ENCODE measurements at regions not wholly inside any gene's neighbourhood (a gene's known extent, or its start where the extent isn't known, plus 50 kb on each side); places are given as distances from the start of the nearest gene placed in this dataset.
"Not testable (repeated sequence)": the region's sequence is repeated elsewhere in the genome, so short reads cannot be mapped to it uniquely, and the experiment has no call there.

GRCh38 chr3:67064105-67064504 is 66.0 kb downstream of the KBTBD8 start:
- in situ Hi-C loops (cut with HindIII; ENCODE audit: low sequenced_read_pairs): no loop called here

GRCh38 chr3:67067251-67067650 is 69.1 kb downstream of the KBTBD8 start:
- in situ Hi-C loops (cut with HindIII; ENCODE audit: low sequenced_read_pairs): no loop called here

DNA sequence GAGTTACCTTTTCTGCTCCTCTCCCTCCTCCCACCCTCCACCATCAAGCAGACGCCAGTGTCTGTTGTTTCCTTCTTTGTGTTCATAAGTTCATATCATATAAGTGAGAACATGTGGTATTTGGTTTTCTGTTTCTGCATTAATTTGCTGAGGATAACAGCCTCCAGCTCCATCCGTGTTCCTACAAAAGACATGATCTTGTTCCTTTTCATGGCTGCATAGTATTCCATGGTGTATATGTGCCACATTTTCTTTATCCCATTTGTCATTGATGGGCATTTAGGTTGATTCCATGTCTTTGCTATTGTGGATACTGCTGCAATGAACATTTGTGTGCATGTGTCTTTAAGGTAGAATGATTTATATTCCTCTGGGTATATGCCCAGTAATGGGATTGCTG is 74.5 kb downstream of the KBTBD8 start:
- in situ Hi-C loops (cut with HindIII; ENCODE audit: low sequenced_read_pairs): not testable (repeated sequence)

- in situ Hi-C loops (cut with HindIII; ENCODE audit: low sequenced_read_pairs): no loop called here
Measured at GRCh38 chr3:67073812-67074211, 75.7 kb downstream of the KBTBD8 start.

DNA sequence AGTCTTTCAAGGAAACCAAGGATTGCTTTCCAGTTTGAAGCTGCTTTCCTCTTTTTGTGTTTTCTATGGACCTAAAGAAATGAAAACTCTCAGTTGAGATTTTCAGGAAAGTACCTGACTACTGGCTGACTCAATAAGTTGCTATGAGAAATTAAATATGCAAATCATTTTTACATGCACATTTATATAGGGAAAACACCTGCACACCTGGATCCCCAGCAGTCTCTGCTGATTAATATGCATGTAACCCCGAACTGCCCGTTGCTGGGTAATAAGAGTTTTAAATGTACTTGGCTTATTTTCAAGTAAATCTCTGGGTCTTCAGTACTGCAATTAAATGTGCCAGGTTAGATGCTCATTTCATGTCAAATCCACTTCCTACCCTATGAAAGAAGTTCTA is 77.2 kb downstream of the KBTBD8 start:
- in situ Hi-C loops (cut with HindIII; ENCODE audit: low sequenced_read_pairs): no loop called here

DNA sequence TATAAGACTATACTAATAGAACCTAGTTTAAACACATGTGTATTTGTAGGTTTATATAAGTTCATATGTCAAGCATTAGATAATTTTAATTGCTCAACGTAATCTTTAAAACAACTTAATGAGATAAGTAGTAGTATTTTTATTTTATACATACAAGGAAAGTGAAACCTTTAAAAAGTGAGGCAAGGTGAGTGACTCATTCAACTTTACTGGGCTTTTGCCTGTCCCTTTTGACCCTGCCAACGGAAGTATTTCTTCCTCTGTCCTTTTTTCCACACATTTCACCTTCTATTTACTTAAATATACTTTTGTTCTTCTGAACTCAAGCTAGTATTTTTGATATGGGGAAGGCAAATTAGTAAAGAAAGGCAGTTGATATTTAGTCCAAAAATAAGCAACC is 78.5 kb downstream of the KBTBD8 start:
- in situ Hi-C loops (cut with HindIII; ENCODE audit: low sequenced_read_pairs): no loop called here

DNA sequence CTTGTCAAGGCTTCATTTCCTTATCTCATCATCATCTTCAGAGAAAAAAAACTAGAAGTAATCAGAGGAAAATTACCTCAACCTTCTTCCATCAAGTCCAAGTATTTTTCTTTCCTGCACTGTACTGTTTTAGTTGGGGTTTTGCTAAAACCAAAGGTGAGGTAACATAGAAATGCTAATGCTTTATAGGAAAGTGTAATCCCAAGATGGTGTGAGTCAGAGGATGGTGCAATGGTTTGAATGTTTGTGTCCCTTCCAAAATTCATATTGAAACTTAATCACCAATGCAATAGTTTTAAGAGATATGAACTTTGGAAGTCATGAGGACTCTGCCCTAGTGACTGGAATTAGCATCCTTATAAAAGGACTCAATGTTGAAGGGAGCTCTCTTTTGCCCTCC is 79.5 kb downstream of the KBTBD8 start:
- in situ Hi-C loops (cut with HindIII; ENCODE audit: low sequenced_read_pairs): no loop called here

GRCh38 chr3:67082533-67083024 is 84.5 kb downstream of the KBTBD8 start:
- in situ Hi-C loops (cut with HindIII; ENCODE audit: low sequenced_read_pairs): no loop called here

DNA sequence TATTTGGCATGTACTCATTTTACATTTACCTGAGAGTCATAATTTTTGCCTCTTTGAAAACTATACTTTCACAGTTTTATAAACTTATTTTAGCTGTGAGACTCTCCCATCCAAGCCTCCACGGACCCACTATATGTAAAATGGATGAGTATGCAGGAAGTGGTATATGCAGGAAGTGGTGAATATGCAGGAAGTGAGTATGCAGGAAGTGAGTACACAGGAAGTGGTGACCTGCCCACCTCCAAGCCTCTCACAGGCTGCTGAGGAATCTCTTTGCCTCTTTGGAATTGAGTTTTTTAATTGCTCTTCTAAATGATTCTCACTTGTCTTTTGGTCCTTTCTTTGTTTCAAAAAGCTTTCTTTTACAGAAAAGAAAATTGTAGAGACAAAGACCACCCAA is 85.2 kb downstream of the KBTBD8 start:
- in situ Hi-C loops (cut with HindIII; ENCODE audit: low sequenced_read_pairs): no loop called here

DNA sequence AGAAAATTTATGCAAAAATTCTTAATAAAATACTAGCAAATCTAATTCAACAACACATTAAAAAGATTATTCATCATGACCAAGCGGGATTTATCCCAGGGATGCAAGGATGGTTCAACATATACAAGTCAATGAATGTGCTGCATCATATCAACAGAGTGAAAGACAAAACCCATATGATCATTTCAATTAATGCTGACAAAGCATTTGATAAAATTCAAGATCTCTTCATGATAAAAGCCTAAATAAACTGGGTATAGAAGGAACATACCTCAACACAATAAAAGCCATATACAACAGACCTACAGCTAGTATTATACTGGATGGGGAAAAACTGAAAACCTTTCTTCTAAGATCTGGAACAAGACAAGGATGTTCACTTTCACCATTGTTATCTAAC is 89.7 kb downstream of the KBTBD8 start:
- in situ Hi-C loops (cut with HindIII; ENCODE audit: low sequenced_read_pairs): no loop called here

GRCh38 chr3:67090474-67090873 is 92.4 kb downstream of the KBTBD8 start:
- in situ Hi-C loops (cut with HindIII; ENCODE audit: low sequenced_read_pairs): no loop called here

- in situ Hi-C loops (cut with HindIII; ENCODE audit: low sequenced_read_pairs): no loop called here
Measured at GRCh38 chr3:67093305-67093704, 95.2 kb downstream of the KBTBD8 start.

DNA sequence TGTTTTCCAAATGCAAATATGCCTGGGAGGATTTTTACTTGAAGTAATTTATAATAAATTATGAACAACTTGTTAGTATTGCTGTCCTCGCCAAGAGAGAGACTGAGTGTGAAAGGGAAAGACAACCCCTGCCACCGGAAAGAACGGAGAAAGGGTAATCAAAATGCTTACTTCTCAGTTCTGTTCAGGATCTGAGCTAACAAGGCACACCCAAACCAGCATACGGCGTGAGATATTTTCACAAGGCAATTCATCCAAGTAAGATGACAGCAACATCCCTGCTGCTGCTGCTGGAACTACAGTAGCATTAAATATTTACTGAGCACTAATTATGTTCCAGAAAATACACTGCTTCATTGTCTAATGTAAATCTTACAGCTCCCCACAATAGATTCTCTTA is 96.1 kb downstream of the KBTBD8 start:
- in situ Hi-C loops (cut with HindIII; ENCODE audit: low sequenced_read_pairs): no loop called here

GRCh38 chr3:67094774-67095173 is 96.7 kb downstream of the KBTBD8 start:
- in situ Hi-C loops (cut with HindIII; ENCODE audit: low sequenced_read_pairs): no loop called here

DNA sequence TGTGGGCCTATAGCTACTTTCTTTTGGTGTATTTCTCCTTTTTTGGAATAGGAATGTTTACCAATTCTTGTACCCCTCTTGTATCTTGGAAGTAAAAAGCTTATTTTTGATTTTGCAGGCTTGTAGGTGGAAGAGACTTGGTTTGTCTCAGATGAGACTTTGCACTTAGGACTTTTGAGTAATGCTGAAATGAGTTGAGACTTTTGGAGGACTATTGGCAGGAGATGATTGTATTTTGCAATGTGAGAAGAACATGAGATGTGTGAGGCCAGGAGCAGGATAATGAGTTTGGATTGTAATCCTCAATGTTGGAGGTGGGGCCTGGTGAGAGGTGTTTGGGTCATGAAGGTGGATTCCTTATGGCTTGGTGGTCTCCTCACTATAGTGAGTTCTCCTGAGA is 106.3 kb downstream of the KBTBD8 start:
- in situ Hi-C loops (cut with HindIII; ENCODE audit: low sequenced_read_pairs): no loop called here

DNA sequence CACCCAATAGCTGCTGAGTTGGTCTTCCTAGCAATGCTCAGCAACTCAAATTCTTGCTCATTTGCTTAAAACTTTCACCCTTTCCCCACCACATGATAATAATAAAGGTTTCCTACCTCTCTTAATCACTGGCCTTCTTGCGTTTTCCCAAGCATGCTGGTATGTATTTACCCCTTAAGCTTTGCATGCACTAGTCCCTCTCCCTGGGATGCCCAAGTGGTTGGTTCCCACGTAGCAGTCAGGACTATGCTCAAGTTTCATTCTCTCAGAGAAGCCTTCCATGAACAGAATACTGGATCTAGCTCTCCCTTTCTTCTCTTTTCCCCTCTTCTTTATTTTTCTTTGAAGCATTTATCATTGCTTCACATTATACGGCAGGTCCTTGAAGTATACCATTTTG is 108.8 kb downstream of the KBTBD8 start:
- in situ Hi-C loops (cut with HindIII; ENCODE audit: low sequenced_read_pairs): no loop called here

- in situ Hi-C loops (cut with HindIII; ENCODE audit: low sequenced_read_pairs): no loop called here
Measured at GRCh38 chr3:67109651-67110204, 111.6 kb downstream of the KBTBD8 start.

DNA sequence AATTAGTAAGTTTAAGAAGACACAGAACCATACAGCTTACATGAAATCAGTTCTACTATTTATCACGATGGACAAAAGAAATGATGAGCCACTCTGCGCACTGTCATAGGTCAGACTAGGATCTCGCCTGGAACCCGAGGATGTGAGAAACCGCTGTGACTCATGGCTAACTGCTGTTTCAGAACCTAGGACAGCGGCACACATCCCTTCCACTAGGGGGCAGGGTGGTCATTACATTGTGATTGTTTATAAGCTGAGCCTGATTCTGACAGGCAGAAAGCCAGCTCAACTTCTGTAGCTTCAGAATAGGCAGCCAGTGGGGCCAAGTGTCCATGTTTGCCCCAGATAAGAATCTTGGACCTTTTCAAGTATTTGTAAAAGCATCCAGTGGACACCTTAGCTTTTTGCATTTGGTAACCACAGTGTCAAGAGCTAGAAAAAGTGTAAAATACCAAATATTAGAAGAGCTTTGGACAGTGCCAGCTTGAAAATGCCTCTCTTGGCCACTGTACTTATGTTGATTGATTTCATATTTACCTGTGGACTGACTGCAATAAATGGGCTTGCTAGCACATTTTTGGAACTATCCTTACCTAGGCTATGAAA is 115.8 kb downstream of the KBTBD8 start:
- in situ Hi-C loops (cut with HindIII; ENCODE audit: low sequenced_read_pairs): no loop called here

GRCh38 chr3:67118122-67118521 is 120.0 kb downstream of the KBTBD8 start:
- in situ Hi-C loops (cut with HindIII; ENCODE audit: low sequenced_read_pairs): no loop called here

- in situ Hi-C loops (cut with HindIII; ENCODE audit: low sequenced_read_pairs): no loop called here
Measured at GRCh38 chr3:67118635-67119034, 120.5 kb downstream of the KBTBD8 start.

GRCh38 chr3:67123914-67124313 is 125.8 kb downstream of the KBTBD8 start:
- in situ Hi-C loops (cut with HindIII; ENCODE audit: low sequenced_read_pairs): no loop called here

GRCh38 chr3:67127254-67127653 is 129.1 kb downstream of the KBTBD8 start:
- in situ Hi-C loops (cut with HindIII; ENCODE audit: low sequenced_read_pairs): no loop called here

DNA sequence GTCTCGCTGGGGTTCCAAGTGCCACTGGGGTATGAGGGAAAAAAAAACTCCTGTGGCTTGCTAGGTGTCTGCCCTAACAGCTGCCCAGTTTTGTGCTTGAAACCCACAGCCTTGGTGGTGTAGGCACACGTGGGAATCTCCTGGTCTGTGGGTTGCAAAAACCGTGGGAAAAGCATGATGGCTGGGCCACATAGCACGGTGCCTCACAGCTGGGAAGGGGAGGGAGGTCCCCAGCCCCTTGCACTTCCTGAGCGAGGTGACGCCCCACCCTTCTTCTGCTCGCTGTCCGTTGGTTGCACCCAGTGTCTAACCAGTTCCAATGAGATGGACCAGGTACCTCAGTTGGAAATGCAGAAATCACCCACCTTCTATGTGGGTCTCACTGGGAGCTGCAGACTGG is 144.3 kb downstream of the KBTBD8 start:
- in situ Hi-C loops (cut with HindIII; ENCODE audit: low sequenced_read_pairs): no loop called here
